HepG2 (cell line): ENCODE measurements at regions not wholly inside any gene's neighbourhood (a gene's known extent, or its start where the extent isn't known, plus 50 kb on each side); places are given as distances from the start of the nearest gene placed in this dataset.

Source experiments
- ATAC-seq: fragments of 200-7000 bp; cut with Tn5 transposase; 3 replicates; pipeline ENCODE4 v1.9.1; 2020; ENCODE audit warnings: mild to moderate bottlenecking, moderate library complexity
- BruUV-seq: library from RNA; stranded (reverse); fragments of 400-500 nt; replicated peaks from 2 replicates; lab custom pipeline; 2021; lab: Mats Ljungman, UMichigan
- CTCF ChIA-PET: fragments of 300-600 bp; formaldehyde crosslinking; extraction: SDS; loops from one replicate; lab custom pipeline; 2021; ENCODE audit warnings: low total read pairs, inconsistent platforms, low intra/inter-chr PET ratio; lab: Yijun Ruan, JAX
- POLR2A ChIA-PET: fragments of 350-600 bp; sonication (Branson Sonifier 250); formaldehyde crosslinking; loops from one replicate; lab custom pipeline; 2020; ENCODE audit warnings: antibody characterized with exemption, inconsistent platforms; lab: Yijun Ruan, JAX
- DNase-seq: peaks from one replicate; pipeline ENCODE4 v3.0.0-alpha.2; 2015; ENCODE audit warnings: low spot score
- FAIRE-seq: peaks from 3 replicates; lab custom pipeline; 2011; peaks lifted over from hg19 to GRCh38; lab: Jason Lieb, UNC
- H2AFZ ChIP-seq: one replicate; pipeline ENCODE4 v1.6.1; 2011; ENCODE audit warnings: low read length, inconsistent platforms
- H3K27ac ChIP-seq: fragments of 300-600 bp; 3 replicates; pipeline ENCODE4 v1.8.0; 2011; ENCODE audit warnings: mixed run types, mild to moderate bottlenecking, mixed read lengths, low read length, inconsistent platforms; ENCODE audit not compliant: insufficient read depth; ENCODE audit errors: extremely low read length
- H3K27me3 ChIP-seq, 2 experiments: fragments of 200-600 bp in 1 of 2; 2 replicates in 1 of 2; 3 replicates in 1 of 2; pipeline versions ENCODE4 v1.6.0 to v1.8.0; 2011; ENCODE audit warnings: low read length in 2 of 2, mild to moderate bottlenecking in 2 of 2, moderate library complexity in 2 of 2, inconsistent platforms in 1 of 2; ENCODE audit not compliant: insufficient read depth in 2 of 2, control insufficient read depth in 1 of 2
- H3K36me3 ChIP-seq, 2 experiments: fragments of 200-600 bp in 1 of 2; replicated peaks in 1 of 2; 2 replicates in 1 of 2; 3 replicates in 1 of 2; pipeline versions ENCODE4 v1.5.1 to v1.8.0; 2011; ENCODE audit warnings: low read length in 2 of 2, inconsistent platforms in 1 of 2; ENCODE audit not compliant: insufficient read depth in 2 of 2, control insufficient read depth in 1 of 2
- H3K4me1 ChIP-seq: 2 replicates; pipeline ENCODE4 v1.5.1; 2012; ENCODE audit warnings: low read length, inconsistent platforms; ENCODE audit not compliant: insufficient read depth
- H3K4me2 ChIP-seq: 2 replicates; pipeline ENCODE4 v1.6.0; 2011; ENCODE audit warnings: low read depth, low read length, inconsistent platforms
- H3K4me3 ChIP-seq, 3 experiments: fragments of 200-600 bp in 1 of 3; sonication (generic), shearing (Covaris generic) in 1 of 3; replicated peaks in 1 of 3; 2 replicates each; pipeline ENCODE4 v1.5.1; 2011 to 2016; ENCODE audit warnings: low read length in 3 of 3, inconsistent platforms in 2 of 3, low read depth in 2 of 3, mild to moderate bottlenecking in 2 of 3, control low read depth in 1 of 3, mixed read lengths in 1 of 3; ENCODE audit not compliant: insufficient read depth in 1 of 3
- H3K79me2 ChIP-seq: one replicate; pipeline ENCODE4 v1.6.1; 2011; ENCODE audit warnings: low read length, inconsistent platforms; ENCODE audit not compliant: insufficient read depth
- H3K9ac ChIP-seq: 2 replicates; pipeline ENCODE4 v1.6.0; 2011; ENCODE audit warnings: mild to moderate bottlenecking, low read depth, low read length, inconsistent platforms; ENCODE audit not compliant: insufficient read depth
- H3K9me3 ChIP-seq: 2 replicates; pipeline ENCODE4 v1.5.1; 2012; ENCODE audit warnings: mild to moderate bottlenecking, low read length
- H4K20me1 ChIP-seq: 2 replicates; pipeline ENCODE4 v1.6.0; 2011; ENCODE audit warnings: inconsistent platforms, mild to moderate bottlenecking, low read length, moderate library complexity; ENCODE audit not compliant: insufficient read depth
- BORCS8-MEF2B ChIP-seq: sonication (generic); formaldehyde crosslinking; IDR thresholded peaks from 2 replicates; pipeline ENCODE4 v1.8.0; 2022; ENCODE audit warnings: mild to moderate bottlenecking, missing genetic modification reagents
- CSRNP2 ChIP-seq: sonication (generic); formaldehyde crosslinking; conservative IDR thresholded peaks from 2 replicates; pipeline ENCODE4 v1.8.0; 2022; ENCODE audit warnings: low read depth, missing genetic modification reagents
- FLYWCH1 ChIP-seq: sonication (generic); formaldehyde crosslinking; IDR thresholded peaks from 2 replicates; pipeline ENCODE4 v1.8.1; 2023; ENCODE audit warnings: mild to moderate bottlenecking, missing genetic modification reagents
- GPN1 ChIP-seq: sonication (generic); formaldehyde crosslinking; IDR thresholded peaks from 2 replicates; pipeline ENCODE4 v1.5.1; 2020; ENCODE audit warnings: missing genetic modification reagents, borderline replicate concordance
- KIAA2018 ChIP-seq: sonication (generic); formaldehyde crosslinking; IDR thresholded peaks from 2 replicates; pipeline ENCODE4 v1.5.0; 2020; ENCODE audit warnings: mild to moderate bottlenecking, missing genetic modification reagents, borderline replicate concordance
- MTF1 ChIP-seq: sonication (generic); formaldehyde crosslinking; IDR thresholded peaks from 2 replicates; pipeline ENCODE4 v1.5.0; 2020; ENCODE audit warnings: missing genetic modification reagents
- SIN3B ChIP-seq: fragments of 150-350 bp; IDR thresholded peaks from 2 replicates; pipeline ENCODE4 v1.6.1; 2014; ENCODE audit warnings: low read length
- SKI ChIP-seq: fragments of 450-650 bp; IDR thresholded peaks from one replicate; pipeline ENCODE4 v1.6.1; 2018; ENCODE audit warnings: mild to moderate bottlenecking; ENCODE audit not compliant: partially characterized antibody
- SNAPC5 ChIP-seq: sonication (generic); formaldehyde crosslinking; IDR thresholded peaks from 2 replicates; pipeline ENCODE4 v1.8.1; 2023; ENCODE audit warnings: mild to moderate bottlenecking, missing genetic modification reagents, borderline replicate concordance
- TRAFD1 ChIP-seq: sonication (generic); formaldehyde crosslinking; IDR thresholded peaks from 2 replicates; pipeline ENCODE4 v1.5.1; 2020; ENCODE audit warnings: missing genetic modification reagents, mild to moderate bottlenecking, borderline replicate concordance
- ZFX ChIP-seq: sonication (generic); formaldehyde crosslinking; IDR thresholded peaks from 2 replicates; pipeline ENCODE4 v1.4.0; 2020; ENCODE audit warnings: mild to moderate bottlenecking, low read depth, missing genetic modification reagents, moderate library complexity
- ZNF207 ChIP-seq: fragments of 450-650 bp; IDR thresholded peaks from 2 replicates; pipeline ENCODE4 v1.6.1; 2016; ENCODE audit warnings: antibody characterized with exemption, borderline replicate concordance
- ZNF292 ChIP-seq: sonication (generic); formaldehyde crosslinking; IDR thresholded peaks from 2 replicates; pipeline ENCODE4 v1.8.1; 2022; ENCODE audit warnings: mild to moderate bottlenecking, low read depth, missing genetic modification reagents, borderline replicate concordance
- ZNF337 ChIP-seq: sonication (generic); formaldehyde crosslinking; IDR thresholded peaks from 2 replicates; pipeline ENCODE4 v1.5.1; 2020; ENCODE audit warnings: missing genetic modification reagents, low read depth, mild to moderate bottlenecking, borderline replicate concordance
- ZNF549 ChIP-seq: sonication (generic); formaldehyde crosslinking; IDR thresholded peaks from 2 replicates; pipeline ENCODE4 v1.5.0; 2020; ENCODE audit warnings: missing genetic modification reagents
- WGBS: methylation state at CpG from one replicate; pipeline ENCODE4 v1.1.6; 2017; ENCODE audit warnings: low lambda C conversion rate; 5-methylcytosine and 5-hydroxymethylcytosine counted together
- in situ Hi-C: cut with HindIII; loops from 2 replicates; pipeline ENCODE4 v1.10.0; 2017; ENCODE audit warnings: low pct_unique_long_range_greater_than_20kb; ENCODE audit not compliant: extremely low pct_ligation_motif_present
- intact Hi-C: fragments of 100-400 bp; cut with micrococcal nuclease; formaldehyde crosslinking; loops from one replicate; pipeline ENCODE4 v1.10.0; 2022; ENCODE audit not compliant: unreplicated experiment

GRCh38 chr4:137206781-137207180 is 325.5 kb downstream of the PCDH18 start:
- no TSS peak for BruUV-seq
- intact Hi-C loops (no loop called here), in situ Hi-C loops (no loop called here)
- no peak for TF ChIP-seq ZNF549 (CRISPR knock-in tag)
- TF ChIP-seq SNAPC5 (CRISPR knock-in tag) = no peak
- no peak for TF ChIP-seq CSRNP2 (CRISPR knock-in tag)
- TF ChIP-seq ZFX = no peak
- TF ChIP-seq SIN3B = no peak
- no peak for TF ChIP-seq KIAA2018 (CRISPR knock-in tag)
- no peak for TF ChIP-seq ZNF292
- no peak for TF ChIP-seq TRAFD1
- no peak for TF ChIP-seq ZNF337 (CRISPR knock-in tag)
- no peak for TF ChIP-seq BORCS8-MEF2B
- TF ChIP-seq MTF1 (CRISPR knock-in tag) = no peak
- no peak for TF ChIP-seq ZNF207
- no peak for TF ChIP-seq GPN1
- no peak for TF ChIP-seq SKI
- no peak for TF ChIP-seq FLYWCH1
- Histone ChIP-seq H3K9ac (no peak overlapping the region), H3K4me3 (no peak overlapping the region), H3K79me2 (no peaks in the 10 kb centered on the region), H3K27ac (no peak overlapping the region), H3K27me3 (no peaks in the 10 kb centered on the region), H4K20me1 (no peaks in the 10 kb centered on the region), H3K36me3 (no peaks in the 10 kb centered on the region), H2AFZ (no peak overlapping the region), H3K4me2 (no peak overlapping the region), H3K4me1 (no peaks in the 10 kb centered on the region), H3K9me3 (no peaks in the 10 kb centered on the region)
- FAIRE-seq = no peak
- ATAC-seq = no peak
- ChIA-PET CTCF (no interaction called here), POLR2A (no interaction called here)
- no peak for DNase-seq
- 6% methylated on average over 1 of the region's 1 CpG for whole genome bisulfite sequencing
